ENCODE measurements at regions not wholly inside any gene's neighbourhood (a gene's known extent, or its start where the extent isn't known, plus 50 kb on each side); places are given as distances from the start of the nearest gene placed in this dataset.

GRCh38 chr14:86464341-86464740 is 934.4 kb downstream of the FLRT2 start:
- no peak for TF ChIP-seq EZH2 (IDR thresholded peaks at IDR 0.05; ENCODE audit: borderline replicate concordance, low read depth, low read length, poor library complexity, severe bottlenecking)
- TF ChIP-seq, protein P1, sequence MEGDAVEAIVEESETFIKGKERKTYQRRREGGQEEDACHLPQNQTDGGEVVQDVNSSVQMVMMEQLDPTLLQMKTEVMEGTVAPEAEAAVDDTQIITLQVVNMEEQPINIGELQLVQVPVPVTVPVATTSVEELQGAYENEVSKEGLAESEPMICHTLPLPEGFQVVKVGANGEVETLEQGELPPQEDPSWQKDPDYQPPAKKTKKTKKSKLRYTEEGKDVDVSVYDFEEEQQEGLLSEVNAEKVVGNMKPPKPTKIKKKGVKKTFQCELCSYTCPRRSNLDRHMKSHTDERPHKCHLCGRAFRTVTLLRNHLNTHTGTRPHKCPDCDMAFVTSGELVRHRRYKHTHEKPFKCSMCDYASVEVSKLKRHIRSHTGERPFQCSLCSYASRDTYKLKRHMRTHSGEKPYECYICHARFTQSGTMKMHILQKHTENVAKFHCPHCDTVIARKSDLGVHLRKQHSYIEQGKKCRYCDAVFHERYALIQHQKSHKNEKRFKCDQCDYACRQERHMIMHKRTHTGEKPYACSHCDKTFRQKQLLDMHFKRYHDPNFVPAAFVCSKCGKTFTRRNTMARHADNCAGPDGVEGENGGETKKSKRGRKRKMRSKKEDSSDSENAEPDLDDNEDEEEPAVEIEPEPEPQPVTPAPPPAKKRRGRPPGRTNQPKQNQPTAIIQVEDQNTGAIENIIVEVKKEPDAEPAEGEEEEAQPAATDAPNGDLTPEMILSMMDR (conservative IDR thresholded peaks at IDR 0.05; ENCODE audit: low read depth, low read length), result no peak
